OCI-LY1 (cell line): ENCODE measurements at regions not wholly inside any gene's neighbourhood (a gene's known extent, or its start where the extent isn't known, plus 50 kb on each side); places are given as distances from the start of the nearest gene placed in this dataset.
"Not testable (repeated sequence)": the region's sequence is repeated elsewhere in the genome, so short reads cannot be mapped to it uniquely, and the experiment has no call there.

Source experiments
- EZH2 ChIP-seq: fragments of 200-600 bp; sonication (generic), shearing (Covaris generic); IDR thresholded peaks from 2 replicates; pipeline ENCODE4 v1.8.0; 2017; ENCODE audit warnings: borderline replicate concordance, mixed run types, mild to moderate bottlenecking, antibody characterized with exemption, low read length, moderate library complexity, mixed read lengths
- TF ChIP-seq, protein P1 (sequence below): fragments of 200-600 bp; sonication (generic), shearing (Covaris generic); IDR thresholded peaks from 2 replicates; pipeline ENCODE4 v1.5.1; 2017; ENCODE audit warnings: mild to moderate bottlenecking, antibody characterized with exemption, low read length, moderate library complexity, mixed read lengths

DNA sequence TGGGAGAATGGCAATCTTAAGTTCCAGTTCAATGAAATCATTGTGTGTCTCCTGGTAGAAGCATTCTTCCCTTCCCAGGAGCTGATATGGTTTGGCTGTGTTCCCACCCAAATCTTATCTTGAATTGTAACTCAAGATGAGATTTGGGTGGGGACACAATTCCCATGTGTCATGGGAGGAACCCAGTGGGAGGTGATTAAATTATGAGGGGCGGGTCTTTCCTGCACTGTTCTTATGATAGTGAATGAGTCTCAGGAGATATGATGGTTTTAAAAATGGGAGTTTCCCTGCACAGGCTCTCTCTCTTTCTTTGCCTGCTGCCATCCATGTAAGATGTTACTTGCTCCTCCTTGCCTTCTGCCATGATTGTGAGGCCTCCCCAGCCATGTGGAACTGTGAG is 108.3 kb upstream of the RUNX1 start:
- TF ChIP-seq, protein P1, sequence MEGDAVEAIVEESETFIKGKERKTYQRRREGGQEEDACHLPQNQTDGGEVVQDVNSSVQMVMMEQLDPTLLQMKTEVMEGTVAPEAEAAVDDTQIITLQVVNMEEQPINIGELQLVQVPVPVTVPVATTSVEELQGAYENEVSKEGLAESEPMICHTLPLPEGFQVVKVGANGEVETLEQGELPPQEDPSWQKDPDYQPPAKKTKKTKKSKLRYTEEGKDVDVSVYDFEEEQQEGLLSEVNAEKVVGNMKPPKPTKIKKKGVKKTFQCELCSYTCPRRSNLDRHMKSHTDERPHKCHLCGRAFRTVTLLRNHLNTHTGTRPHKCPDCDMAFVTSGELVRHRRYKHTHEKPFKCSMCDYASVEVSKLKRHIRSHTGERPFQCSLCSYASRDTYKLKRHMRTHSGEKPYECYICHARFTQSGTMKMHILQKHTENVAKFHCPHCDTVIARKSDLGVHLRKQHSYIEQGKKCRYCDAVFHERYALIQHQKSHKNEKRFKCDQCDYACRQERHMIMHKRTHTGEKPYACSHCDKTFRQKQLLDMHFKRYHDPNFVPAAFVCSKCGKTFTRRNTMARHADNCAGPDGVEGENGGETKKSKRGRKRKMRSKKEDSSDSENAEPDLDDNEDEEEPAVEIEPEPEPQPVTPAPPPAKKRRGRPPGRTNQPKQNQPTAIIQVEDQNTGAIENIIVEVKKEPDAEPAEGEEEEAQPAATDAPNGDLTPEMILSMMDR = not testable (repeated sequence)
- not testable (repeated sequence) for TF ChIP-seq EZH2
